Testis (tissue), 2 donors: ENCODE measurements at regions not wholly inside any gene's neighbourhood (a gene's known extent, or its start where the extent isn't known, plus 50 kb on each side); places are given as distances from the start of the nearest gene placed in this dataset.
"Not testable (repeated sequence)": the region's sequence is repeated elsewhere in the genome, so short reads cannot be mapped to it uniquely, and the experiment has no call there.

Source experiments
- DNase-seq: peaks from one replicate; pipeline ENCODE4 v3.0.0-alpha.2; 2019
- H3K27ac ChIP-seq, 2 donors: fragments of 200-600 bp; sonication (generic); one replicate each; pipeline ENCODE4 v1.5.1; 2019
- H3K27me3 ChIP-seq: fragments of 200-600 bp; sonication (generic); one replicate; pipeline ENCODE4 v1.5.1; 2019
- H3K36me3 ChIP-seq: fragments of 200-600 bp; sonication (generic); one replicate; pipeline ENCODE4 v1.5.1; 2017; ENCODE audit warnings: low read depth; ENCODE audit errors: missing control alignments
- H3K4me1 ChIP-seq: fragments of 200-600 bp; sonication (generic); one replicate; pipeline ENCODE4 v1.5.1; 2019
- H3K4me3 ChIP-seq, 2 donors: fragments of 200-600 bp; sonication (generic); one replicate each; pipeline ENCODE4 v1.5.1; 2017 to 2019
- H3K9me3 ChIP-seq: fragments of 200-600 bp; sonication (generic); one replicate; pipeline ENCODE4 v1.5.1; 2017
- CTCF ChIP-seq, 3 experiments: fragments of 450-650 bp in 2 of 3; fragments of 200-600 bp in 1 of 3; sonication (generic) in 1 of 3; IDR thresholded peaks; one replicate each; pipeline ENCODE4 v1.5.1; 2016 to 2019; ENCODE audit warnings: antibody characterized with exemption in 3 of 3, mild to moderate bottlenecking in 2 of 3, moderate library complexity in 1 of 3
- POLR2A ChIP-seq: fragments of 450-650 bp; IDR thresholded peaks from one replicate; pipeline ENCODE4 v1.6.1; 2017; ENCODE audit warnings: antibody characterized with exemption, mild to moderate bottlenecking, moderate library complexity
- WGBS, 2 donors: methylation state at CpG; one replicate each; pipeline ENCODE4 v1.1.5; 2018; 5-methylcytosine and 5-hydroxymethylcytosine counted together
- intact Hi-C: fragments of 100-400 bp; cut with DNase I; formaldehyde crosslinking; loops from one replicate; pipeline ENCODE4 v1.15.1; 2023; ENCODE audit warnings: low total_unique reads

- no peaks in the 10 kb centered on the region for H3K36me3 ChIP-seq
- no peaks in the 10 kb centered on the region for H3K9me3 ChIP-seq
- H3K27me3 ChIP-seq: no peaks in the 10 kb centered on the region
- WGBS, 2 donors: 91 to 100% methylated on average over 1 of the region's 1 CpG
- TF ChIP-seq POLR2A (no peak), CTCF (IDR thresholded peaks at IDR 0.05) (no peak)
- intact Hi-C loops: no loop called here
- H3K4me3 ChIP-seq: no peak overlapping the region
- no peaks in the 10 kb centered on the region for H3K4me1 ChIP-seq
- DNase-seq: no peak
- no peak overlapping the region for H3K27ac ChIP-seq
These were observed 291.4 kb downstream of the SH2D4B start for GRCh38 chr10:80829151-80829550.

GRCh38 chr10:80829562-80829961 lies 291.9 kb downstream of the SH2D4B start:
- H3K4me3 ChIP-seq: no peak overlapping the region
- intact Hi-C loops: no loop called here
- H3K36me3 ChIP-seq: no peaks in the 10 kb centered on the region

GRCh38 chr10:80832693-80833092 lies 295.0 kb downstream of the SH2D4B start:
- DNase-seq, H3K36me3 ChIP-seq, intact Hi-C loops, H3K9me3 ChIP-seq, H3K27me3 ChIP-seq, H3K27ac ChIP-seq, H3K4me3 ChIP-seq, H3K4me1 ChIP-seq: not testable (repeated sequence)
- WGBS, 2 donors: 67 to 100% methylated on average over 1 of the region's 1 CpG

More at GRCh38 chr10:80829562-80829961, 291.9 kb downstream of the SH2D4B start:
- TF ChIP-seq POLR2A: no peak
- H3K27ac ChIP-seq: no peak overlapping the region
- H3K4me1 ChIP-seq: no peaks in the 10 kb centered on the region
- no peaks in the 10 kb centered on the region for H3K27me3 ChIP-seq
- DNase-seq: no peak
- H3K9me3 ChIP-seq: no peaks in the 10 kb centered on the region

GRCh38 chr10:80855348-80855971 lies 317.8 kb downstream of the SH2D4B start:
- WGBS, 2 donors: 48 to 67% methylated on average over 5 of the region's 5 CpGs
- intact Hi-C loops: no loop called here
- peak in 1 of 3 experiments; percentile 36 for TF ChIP-seq CTCF (IDR thresholded peaks at IDR 0.05)
- no peak for TF ChIP-seq POLR2A

GRCh38 chr10:80856186-80856585 lies 318.5 kb downstream of the SH2D4B start:
- H3K36me3 ChIP-seq: no peaks in the 10 kb centered on the region
- 86 to 96% methylated on average over 2 of the region's 2 CpGs for WGBS, 2 donors
- H3K27ac ChIP-seq: no peak overlapping the region
- no peaks in the 10 kb centered on the region for H3K9me3 ChIP-seq
- no peak overlapping the region for H3K4me3 ChIP-seq
- H3K27me3 ChIP-seq: no peaks in the 10 kb centered on the region
- DNase-seq: no peak
- TF ChIP-seq CTCF (IDR thresholded peaks at IDR 0.05) (no peak), POLR2A (no peak)
- peaks cover 4% of the 10 kb centered on the region for H3K4me1 ChIP-seq
- intact Hi-C loops: no loop called here

More at GRCh38 chr10:80855348-80855971, 317.8 kb downstream of the SH2D4B start:
- H3K27ac ChIP-seq: no peak overlapping the region
- H3K36me3 ChIP-seq: no peaks in the 10 kb centered on the region
- peaks cover 4% of the 10 kb centered on the region for H3K4me1 ChIP-seq
- no peaks in the 10 kb centered on the region for H3K9me3 ChIP-seq
- peak; percentile 64 for DNase-seq
- no peaks in the 10 kb centered on the region for H3K27me3 ChIP-seq
- H3K4me3 ChIP-seq: no peak overlapping the region

- H3K27ac ChIP-seq, intact Hi-C loops, H3K36me3 ChIP-seq, H3K4me1 ChIP-seq, H3K9me3 ChIP-seq, H3K27me3 ChIP-seq, H3K4me3 ChIP-seq, DNase-seq: not testable (repeated sequence)
- WGBS, 2 donors: 79% methylated on average over 17 of the region's 22 CpGs; no CpG with 5 or more reads in 1 of the 2 donors
These were observed 321.6 kb downstream of the SH2D4B start for GRCh38 chr10:80859279-80859678.
